HEK293 (cell line): ENCODE measurements at regions not wholly inside any gene's neighbourhood (a gene's known extent, or its start where the extent isn't known, plus 50 kb on each side); places are given as distances from the start of the nearest gene placed in this dataset.

Source experiments
- CTCF ChIA-PET: fragments of 350-600 bp; formaldehyde crosslinking; extraction: SDS; loops from one replicate; lab custom pipeline; 2021; ENCODE audit warnings: antibody characterized with exemption; lab: Yijun Ruan, JAX
- POLR2A ChIA-PET: fragments of 300-600 bp; formaldehyde crosslinking; extraction: SDS; loops from one replicate; lab custom pipeline; 2020; ENCODE audit warnings: antibody characterized with exemption, inconsistent platforms; lab: Yijun Ruan, JAX
- H3K27ac ChIP-seq: fragments of 200-500 bp; sonication (Bioruptor generic); 2 replicates; pipeline ENCODE4 v1.5.1; 2014; ENCODE audit warnings: low read depth, low read length, control low read depth, inconsistent platforms; ENCODE audit errors: extremely low read depth
- H3K36me3 ChIP-seq, 2 experiments: fragments of 200-500 bp in 1 of 2; sonication (Bioruptor generic) in 1 of 2; 1 replicate in 1 of 2; 2 replicates in 1 of 2; pipeline ENCODE4 v1.5.1; 2014 to 2017; ENCODE audit warnings: inconsistent platforms in 2 of 2, low read length in 2 of 2; ENCODE audit not compliant: control insufficient read depth in 2 of 2, insufficient read depth in 1 of 2
- H3K4me1 ChIP-seq: fragments of 200-500 bp; sonication (Bioruptor generic); 2 replicates; pipeline ENCODE4 v1.5.1; 2014; ENCODE audit warnings: mild to moderate bottlenecking, low read length, inconsistent platforms; ENCODE audit not compliant: control insufficient read depth, insufficient read depth
- H3K4me3 ChIP-seq: 2 replicates; pipeline ENCODE4 v1.5.1; 2011; ENCODE audit warnings: low read depth, mild to moderate bottlenecking, control low read depth, low read length, moderate library complexity
- H3K9me3 ChIP-seq: fragments of 200-500 bp; sonication (Bioruptor generic); 2 replicates; pipeline ENCODE4 v1.5.1; 2014; ENCODE audit warnings: low read depth, low read length, inconsistent platforms; ENCODE audit not compliant: control insufficient read depth, insufficient read depth
- AEBP2 ChIP-seq: fragments of 450-650 bp; formaldehyde crosslinking; IDR thresholded peaks from 2 replicates; pipeline ENCODE4 v1.5.1; 2016; ENCODE audit warnings: missing biosample characterization, missing genetic modification characterization, borderline replicate concordance
- BCL11A ChIP-seq: fragments of 450-650 bp; formaldehyde crosslinking; IDR thresholded peaks from 2 replicates; pipeline ENCODE4 v1.5.1; 2016; ENCODE audit warnings: low read depth, missing biosample characterization, missing genetic modification characterization
- GFI1B ChIP-seq: fragments of 450-650 bp; formaldehyde crosslinking; IDR thresholded peaks from 2 replicates; pipeline ENCODE4 v1.5.1; 2016; ENCODE audit warnings: missing biosample characterization, missing genetic modification characterization
- IKZF3 ChIP-seq: fragments of 450-650 bp; IDR thresholded peaks from 2 replicates; pipeline ENCODE4 v1.5.0; 2018; ENCODE audit warnings: missing biosample characterization, mild to moderate bottlenecking, missing genetic modification characterization, moderate library complexity
- KLF1 ChIP-seq: fragments of 450-650 bp; formaldehyde crosslinking; IDR thresholded peaks from 2 replicates; pipeline ENCODE4 v1.5.1; 2016; ENCODE audit warnings: missing biosample characterization, missing genetic modification characterization
- KLF10 ChIP-seq: fragments of 450-650 bp; IDR thresholded peaks from 2 replicates; pipeline ENCODE4 v1.5.1; 2018; ENCODE audit warnings: missing biosample characterization, mild to moderate bottlenecking, missing genetic modification characterization
- PATZ1 ChIP-seq: fragments of 450-650 bp; formaldehyde crosslinking; IDR thresholded peaks from 2 replicates; pipeline ENCODE4 v1.5.1; 2016; ENCODE audit warnings: missing biosample characterization, missing genetic modification characterization
- SALL2 ChIP-seq: fragments of 450-650 bp; formaldehyde crosslinking; IDR thresholded peaks from 2 replicates; pipeline ENCODE4 v1.5.0; 2017; ENCODE audit warnings: missing biosample characterization, mild to moderate bottlenecking, missing genetic modification characterization, borderline replicate concordance
- TSHZ1 ChIP-seq: fragments of 450-650 bp; formaldehyde crosslinking; IDR thresholded peaks from 2 replicates; pipeline ENCODE4 v1.5.1; 2016; ENCODE audit warnings: missing biosample characterization, missing genetic modification characterization, borderline replicate concordance
- ZBTB1 ChIP-seq: fragments of 450-650 bp; formaldehyde crosslinking; IDR thresholded peaks from 2 replicates; pipeline ENCODE4 v1.5.1; 2016; ENCODE audit warnings: missing biosample characterization, missing genetic modification characterization
- ZBTB49 ChIP-seq: fragments of 450-650 bp; formaldehyde crosslinking; IDR thresholded peaks from 2 replicates; pipeline ENCODE4 v1.5.1; 2016; ENCODE audit warnings: missing biosample characterization, missing genetic modification characterization, low read depth
- ZNF138 ChIP-seq: fragments of 450-650 bp; formaldehyde crosslinking; IDR thresholded peaks from 2 replicates; pipeline ENCODE4 v1.5.1; 2016; ENCODE audit warnings: missing biosample characterization, missing genetic modification characterization, borderline replicate concordance
- ZNF184 ChIP-seq: fragments of 450-650 bp; IDR thresholded peaks from 2 replicates; pipeline ENCODE4 v1.5.1; 2018; ENCODE audit warnings: missing biosample characterization, mild to moderate bottlenecking, missing genetic modification characterization
- ZNF19 ChIP-seq: fragments of 450-650 bp; formaldehyde crosslinking; IDR thresholded peaks from 2 replicates; pipeline ENCODE4; 2016; ENCODE audit warnings: missing biosample characterization, missing genetic modification characterization, low read depth
- ZNF24 ChIP-seq: fragments of 450-650 bp; formaldehyde crosslinking; IDR thresholded peaks from 2 replicates; pipeline ENCODE4 v1.5.1; 2016; ENCODE audit warnings: missing biosample characterization, missing genetic modification characterization
- ZNF248 ChIP-seq: fragments of 450-650 bp; formaldehyde crosslinking; IDR thresholded peaks from 2 replicates; pipeline ENCODE4 v1.5.1; 2017; ENCODE audit warnings: missing biosample characterization, missing genetic modification characterization
- ZNF529 ChIP-seq: fragments of 450-650 bp; formaldehyde crosslinking; IDR thresholded peaks from 2 replicates; pipeline ENCODE4 v1.5.1; 2017; ENCODE audit warnings: missing genetic modification characterization, missing biosample characterization; ENCODE audit not compliant: insufficient replicate concordance
- ZNF658 ChIP-seq: fragments of 450-650 bp; formaldehyde crosslinking; IDR thresholded peaks from 2 replicates; pipeline ENCODE4; 2016; ENCODE audit warnings: missing biosample characterization, missing genetic modification characterization
- ZNF677 ChIP-seq: fragments of 450-650 bp; IDR thresholded peaks from 2 replicates; pipeline ENCODE4 v1.5.0; 2018; ENCODE audit warnings: missing biosample characterization, mild to moderate bottlenecking, missing genetic modification characterization, moderate library complexity
- ZNF704 ChIP-seq: fragments of 450-650 bp; formaldehyde crosslinking; IDR thresholded peaks from 2 replicates; pipeline ENCODE4 v1.5.1; 2016; ENCODE audit warnings: missing biosample characterization, missing genetic modification characterization
- ZNF747 ChIP-seq: fragments of 450-650 bp; formaldehyde crosslinking; IDR thresholded peaks from 2 replicates; pipeline ENCODE4 v1.5.1; 2016; ENCODE audit warnings: missing biosample characterization, missing genetic modification characterization

GRCh38 chr12:89263900-89264299 is 88.4 kb downstream of the DUSP6 start:
- no peaks in the 10 kb centered on the region for H3K36me3 ChIP-seq
- H3K4me3 ChIP-seq: no peak overlapping the region
- TF ChIP-seq ZNF184 (tag by site-specific recombination) (no peak), ZBTB1 (tag by site-specific recombination) (no peak), ZNF529 (tag by site-specific recombination) (no peak)
- ChIA-PET CTCF (interaction anchor here (0.6 kb wide), 1 partner anchor 134 kb away, joined by 3 read pairs; no protein-coding TSS in a partner anchor), POLR2A (no interaction called here)
- H3K4me1 ChIP-seq: peaks cover 3% of the 10 kb centered on the region; the same call in 1 of the 2 replicates
- no peaks in the 10 kb centered on the region for H3K9me3 ChIP-seq
- H3K27ac ChIP-seq: no peak overlapping the region

- no peaks in the 10 kb centered on the region for H3K9me3 ChIP-seq
- H3K4me1 ChIP-seq: peaks cover 3% of the 10 kb centered on the region; the same call in 1 of the 2 replicates
- H3K4me3 ChIP-seq: no peak overlapping the region
- CTCF ChIA-PET: no interaction called here
- TF ChIP-seq SALL2 (tag by site-specific recombination): no peak
- no peak for TF ChIP-seq ZNF138 (tag by site-specific recombination)
- TF ChIP-seq PATZ1 (tag by site-specific recombination): no peak
- no peak for TF ChIP-seq ZNF24
- TF ChIP-seq BCL11A (tag by site-specific recombination): no peak
- TF ChIP-seq IKZF3 (tag by site-specific recombination): no peak
- no peak for TF ChIP-seq ZBTB49 (tag by site-specific recombination)
- TF ChIP-seq ZNF248: no peak
- TF ChIP-seq ZNF747 (tag by site-specific recombination): no peak
- no peak for TF ChIP-seq TSHZ1 (tag by site-specific recombination)
- TF ChIP-seq ZNF704 (tag by site-specific recombination): no peak
- TF ChIP-seq KLF1 (tag by site-specific recombination): no peak
- TF ChIP-seq GFI1B: no peak
- TF ChIP-seq ZNF19: no peak
- no peak for TF ChIP-seq KLF10
- no peak for TF ChIP-seq ZNF658
- TF ChIP-seq ZNF677 (tag by site-specific recombination): no peak
- no peak for TF ChIP-seq AEBP2 (tag by site-specific recombination)
- no peaks in the 10 kb centered on the region for H3K36me3 ChIP-seq
- H3K27ac ChIP-seq: no peak overlapping the region
- POLR2A ChIA-PET: no interaction called here
These were observed 89.3 kb downstream of the DUSP6 start for GRCh38 chr12:89262855-89263552.
